ENCODE measurements at regions not wholly inside any gene's neighbourhood (a gene's known extent, or its start where the extent isn't known, plus 50 kb on each side); places are given as distances from the start of the nearest gene placed in this dataset.

DNA sequence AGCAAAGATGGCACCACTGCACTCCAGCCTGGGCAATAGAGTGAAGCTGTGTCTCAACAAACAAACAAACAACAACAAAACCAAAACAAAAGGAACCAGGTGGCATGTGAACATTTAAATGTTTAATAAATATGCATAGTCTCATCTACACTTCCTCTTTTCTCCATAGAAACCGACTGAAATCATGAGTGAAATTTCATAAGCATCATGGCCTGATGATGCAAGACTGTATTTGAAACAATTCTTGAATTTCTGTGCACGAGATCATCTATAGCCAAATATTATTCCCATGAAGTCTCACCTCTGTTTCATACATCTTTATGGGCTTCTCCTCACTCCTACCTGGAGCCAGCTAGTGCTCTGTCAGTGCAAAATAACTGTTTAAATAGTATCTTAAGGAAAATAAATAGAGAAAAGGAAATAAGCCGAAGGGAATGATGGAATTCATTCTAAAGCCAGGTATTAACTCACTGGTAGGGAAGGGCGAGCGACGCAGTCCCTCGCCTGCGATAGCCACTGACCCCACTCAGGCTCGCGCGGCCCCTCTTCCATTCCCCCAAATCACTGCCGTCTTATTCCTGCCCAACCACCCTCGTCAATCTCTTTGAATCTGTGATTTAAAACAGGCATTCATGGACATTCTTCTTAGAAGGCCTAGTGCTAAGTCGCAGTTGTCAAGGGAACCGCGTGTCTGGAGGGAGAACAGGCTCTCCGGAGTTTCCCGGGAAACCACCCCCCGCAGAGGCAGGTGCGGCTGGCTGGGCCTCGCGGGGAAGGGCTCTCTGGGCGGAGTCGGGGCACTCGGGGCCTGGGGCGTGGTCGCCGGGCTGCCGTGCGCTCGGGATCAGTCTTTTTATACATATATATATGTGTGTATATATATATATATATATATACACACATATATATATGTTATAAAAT lies 52.4 kb upstream of the TRIM2 start:
- intact Hi-C loops (cut with DNase I): no loop called here
- no peak for DNase-seq (ENCODE audit: low spot score)

DNA sequence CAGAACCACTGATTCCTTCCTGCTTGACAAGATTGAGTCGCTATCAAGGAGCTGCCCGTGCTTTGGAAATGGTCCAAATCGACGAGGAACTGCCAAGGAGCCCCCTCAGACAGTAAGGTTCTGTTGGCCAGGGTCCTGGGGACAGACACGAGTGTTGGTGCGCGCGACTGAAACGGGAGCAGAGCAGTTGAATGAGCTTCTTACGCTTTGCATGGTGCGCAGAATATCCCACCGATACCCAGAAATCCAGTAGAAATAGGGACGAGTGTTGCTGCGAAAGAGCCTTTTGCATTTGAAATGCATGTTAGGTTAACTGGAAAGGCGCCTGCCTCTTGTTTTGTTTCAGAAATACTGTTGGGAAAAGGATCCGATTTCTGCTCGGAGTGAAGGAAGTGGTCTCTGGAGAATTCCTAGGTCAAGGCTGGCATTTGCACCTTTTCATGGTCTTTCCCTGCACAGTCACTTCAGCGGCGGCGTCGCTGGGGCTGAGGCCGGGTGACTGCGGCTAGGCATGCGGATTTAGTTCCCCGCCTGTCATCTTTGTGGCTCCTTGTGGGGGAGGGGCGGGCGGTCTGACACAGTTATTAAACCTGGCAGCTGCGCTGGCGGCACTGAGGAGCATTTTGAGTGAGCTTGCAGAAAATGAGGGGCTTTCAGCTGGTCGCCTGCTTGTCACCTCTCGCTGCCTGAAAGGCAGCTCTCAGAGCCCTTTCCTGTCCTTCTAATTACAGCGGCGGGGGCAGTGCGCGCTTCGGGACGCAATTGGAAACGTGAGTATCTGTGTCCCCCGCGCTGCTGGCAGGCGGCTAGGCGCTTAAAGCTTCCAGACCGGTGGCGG lies 51.5 kb upstream of the TRIM2 start:
- intact Hi-C loops (cut with DNase I): no loop called here

GRCh38 chr4:153153339-153153871 lies 50.8 kb upstream of the TRIM2 start:
- DNase-seq (ENCODE audit: low spot score): no peak
- intact Hi-C loops (cut with DNase I): no loop called here

More for the DNA sequence above, 51.5 kb upstream of the TRIM2 start:
- DNase-seq (ENCODE audit: low spot score): no peak

DNA sequence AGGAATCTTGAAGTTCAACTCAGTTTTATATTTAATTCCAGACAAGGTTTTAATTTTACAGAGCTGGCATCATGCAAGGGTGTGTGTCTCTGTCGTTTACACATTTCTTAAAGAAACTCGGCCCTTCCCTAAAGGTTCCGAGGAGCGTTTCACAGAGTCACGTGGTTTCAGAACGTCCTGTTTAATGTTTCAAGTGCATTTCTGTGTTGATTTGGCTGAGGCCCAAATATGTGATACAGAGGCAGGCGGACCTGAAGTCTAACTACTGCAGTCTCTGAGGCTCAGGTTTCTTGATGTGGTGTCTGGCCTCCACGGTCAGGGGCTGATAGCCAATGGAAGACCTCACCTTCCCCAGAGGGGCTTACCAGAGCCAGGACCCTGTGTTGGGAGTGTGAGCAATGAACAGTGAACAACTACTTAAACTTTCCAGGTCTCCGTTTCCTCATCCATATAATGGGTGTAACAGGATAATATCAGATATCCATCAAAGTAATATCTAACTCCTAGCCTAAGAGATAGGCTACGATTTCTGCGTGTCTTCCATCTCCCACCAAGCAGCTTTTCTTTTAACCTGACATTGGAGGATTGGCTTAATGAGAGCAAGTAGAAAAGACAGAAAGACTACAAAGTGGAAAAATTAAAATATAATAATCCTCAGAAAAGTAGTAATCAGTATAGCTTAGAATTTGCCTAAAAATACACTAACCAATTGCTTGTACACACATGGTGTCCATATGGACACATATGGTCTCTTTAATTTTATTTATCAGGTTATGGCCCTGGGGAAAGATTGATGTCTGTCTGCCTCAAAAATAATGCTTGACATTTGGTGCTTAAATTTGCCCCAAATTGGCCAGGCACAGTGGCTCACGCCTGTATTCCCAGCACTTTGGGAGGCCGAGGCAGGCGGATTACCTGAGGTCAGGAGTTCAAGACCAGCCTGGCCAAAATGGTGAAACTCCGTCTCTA lies 50.0 kb upstream of the TRIM2 start:
- intact Hi-C loops (cut with DNase I): no loop called here
- no peak for DNase-seq (ENCODE audit: low spot score)
